Neural crest cell (in vitro differentiated cells): ENCODE measurements at regions not wholly inside any gene's neighbourhood (a gene's known extent, or its start where the extent isn't known, plus 50 kb on each side); places are given as distances from the start of the nearest gene placed in this dataset.

Experiments
- DNase-seq: peaks from one replicate; pipeline ENCODE4 v3.0.0; 2021; ENCODE audit warnings: low read depth, mixed read lengths, low spot score
- H3K27ac Mint-ChIP-seq: one replicate; pipeline ENCODE4 v1.8.0; 2021; ENCODE audit warnings: mild to moderate bottlenecking, mixed read lengths; ENCODE audit not compliant: unreplicated experiment
- H3K27me3 Mint-ChIP-seq: 2 replicates; pipeline ENCODE4 v1.8.0; 2021; ENCODE audit warnings: low read depth, mild to moderate bottlenecking, mixed read lengths
- H3K36me3 Mint-ChIP-seq: 2 replicates; pipeline ENCODE4 v1.8.0; 2021; ENCODE audit warnings: low read depth, mild to moderate bottlenecking, mixed read lengths
- H3K4me1 Mint-ChIP-seq: 2 replicates; pipeline ENCODE4 v1.8.0; 2021; ENCODE audit warnings: mixed read lengths
- H3K4me3 Mint-ChIP-seq: one replicate; pipeline ENCODE4 v1.8.0; 2021; ENCODE audit warnings: mild to moderate bottlenecking, mixed read lengths
- H3K9me3 Mint-ChIP-seq: 2 replicates; pipeline ENCODE4 v1.8.0; 2021; ENCODE audit warnings: mixed read lengths
- TF ChIP-seq, protein P1 (sequence below): fragments of 200-600 bp; sonication (generic); conservative IDR thresholded peaks from 2 replicates; pipeline ENCODE4 v1.5.0; 2021; ENCODE audit warnings: antibody characterized with exemption, mild to moderate bottlenecking

DNA sequence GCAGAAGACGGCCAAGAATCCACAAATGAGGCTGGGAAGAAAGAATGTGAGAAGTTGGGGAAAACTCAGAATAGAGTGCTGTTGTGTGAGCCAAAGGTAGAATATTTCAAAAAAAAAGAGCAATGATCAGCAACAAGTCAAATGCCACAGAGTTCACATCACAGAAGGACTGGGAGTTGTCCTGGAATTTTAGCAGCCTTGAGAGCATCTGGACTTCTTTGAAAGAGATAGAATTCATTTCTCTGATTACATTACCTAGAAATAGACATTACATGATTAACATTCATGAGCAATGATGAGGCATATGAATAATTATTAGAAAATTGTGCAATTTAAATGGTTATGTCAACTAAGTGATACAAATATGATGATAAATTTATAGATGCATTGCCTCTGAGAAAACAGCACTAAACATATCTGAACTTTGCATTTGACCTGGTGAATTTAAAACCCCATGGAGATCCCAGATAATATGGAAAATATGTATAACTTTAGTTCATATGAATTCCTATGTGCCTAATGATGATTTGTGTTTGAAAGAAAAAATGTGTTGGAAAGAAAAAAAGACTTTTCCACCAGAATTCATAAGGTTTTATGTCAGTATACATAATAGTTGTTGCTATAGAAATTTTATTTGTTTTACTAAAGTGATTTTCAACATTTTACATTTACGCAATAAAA, 186.2 kb downstream of the POSTN start:
- Mint-ChIP-seq H3K4me3 (no peak overlapping the region), H3K27me3 (no peaks in the 10 kb centered on the region), H3K27ac (no peak overlapping the region), H3K4me1 (no peaks in the 10 kb centered on the region), H3K36me3 (no peaks in the 10 kb centered on the region), H3K9me3 (no peaks in the 10 kb centered on the region)
- no peak for DNase-seq
- TF ChIP-seq, protein P1, sequence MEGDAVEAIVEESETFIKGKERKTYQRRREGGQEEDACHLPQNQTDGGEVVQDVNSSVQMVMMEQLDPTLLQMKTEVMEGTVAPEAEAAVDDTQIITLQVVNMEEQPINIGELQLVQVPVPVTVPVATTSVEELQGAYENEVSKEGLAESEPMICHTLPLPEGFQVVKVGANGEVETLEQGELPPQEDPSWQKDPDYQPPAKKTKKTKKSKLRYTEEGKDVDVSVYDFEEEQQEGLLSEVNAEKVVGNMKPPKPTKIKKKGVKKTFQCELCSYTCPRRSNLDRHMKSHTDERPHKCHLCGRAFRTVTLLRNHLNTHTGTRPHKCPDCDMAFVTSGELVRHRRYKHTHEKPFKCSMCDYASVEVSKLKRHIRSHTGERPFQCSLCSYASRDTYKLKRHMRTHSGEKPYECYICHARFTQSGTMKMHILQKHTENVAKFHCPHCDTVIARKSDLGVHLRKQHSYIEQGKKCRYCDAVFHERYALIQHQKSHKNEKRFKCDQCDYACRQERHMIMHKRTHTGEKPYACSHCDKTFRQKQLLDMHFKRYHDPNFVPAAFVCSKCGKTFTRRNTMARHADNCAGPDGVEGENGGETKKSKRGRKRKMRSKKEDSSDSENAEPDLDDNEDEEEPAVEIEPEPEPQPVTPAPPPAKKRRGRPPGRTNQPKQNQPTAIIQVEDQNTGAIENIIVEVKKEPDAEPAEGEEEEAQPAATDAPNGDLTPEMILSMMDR: no peak

DNA sequence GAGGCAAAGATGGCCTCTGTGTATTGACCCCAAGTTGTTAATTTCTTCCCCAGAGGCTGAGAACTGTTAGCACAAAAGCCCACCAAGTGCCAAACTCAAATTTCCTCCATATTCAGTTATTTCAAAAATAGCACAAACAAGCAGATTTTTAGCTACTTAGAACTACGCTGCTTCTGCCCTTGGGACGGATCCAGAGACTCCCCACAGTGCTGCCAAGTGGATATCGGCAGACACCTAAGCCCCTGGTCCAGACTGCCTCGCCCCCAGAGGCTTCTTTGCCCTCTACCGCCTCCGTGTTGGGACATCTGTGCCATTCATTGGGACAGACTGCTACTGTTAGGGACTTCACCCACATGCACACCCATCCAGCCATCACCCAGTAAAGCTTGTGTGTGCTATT, 188.3 kb downstream of the POSTN start:
- no peaks in the 10 kb centered on the region for H3K9me3 Mint-ChIP-seq
- H3K4me1 Mint-ChIP-seq: no peaks in the 10 kb centered on the region
- H3K27me3 Mint-ChIP-seq: no peaks in the 10 kb centered on the region
- H3K36me3 Mint-ChIP-seq: no peaks in the 10 kb centered on the region
- no peak for DNase-seq
- H3K27ac Mint-ChIP-seq: no peak overlapping the region
- TF ChIP-seq, protein P1: no peak
- H3K4me3 Mint-ChIP-seq: no peak overlapping the region

DNA sequence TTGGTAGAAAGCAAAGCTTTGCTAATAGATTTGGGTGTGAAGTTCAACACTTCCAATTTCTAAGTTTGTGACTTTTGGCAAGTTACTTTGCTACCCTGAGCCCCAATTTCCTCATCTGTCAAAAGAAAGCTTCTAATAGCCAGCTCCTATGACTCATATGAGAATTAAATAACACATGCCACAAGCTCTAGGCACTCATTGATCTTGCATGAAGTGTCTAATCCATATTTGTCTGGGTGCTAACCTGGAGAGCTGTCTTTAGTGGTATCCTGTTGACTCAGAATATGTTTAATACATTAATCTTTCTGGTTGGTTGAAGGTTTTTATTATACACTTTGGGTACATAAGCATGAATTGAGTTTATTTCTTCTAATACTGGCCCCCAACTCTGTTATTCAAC, 188.8 kb downstream of the POSTN start:
- TF ChIP-seq, protein P1: no peak
- Mint-ChIP-seq H3K4me1 (no peaks in the 10 kb centered on the region), H3K27me3 (no peaks in the 10 kb centered on the region), H3K9me3 (no peaks in the 10 kb centered on the region), H3K27ac (no peak overlapping the region), H3K36me3 (no peaks in the 10 kb centered on the region), H3K4me3 (no peak overlapping the region)
- no peak for DNase-seq

DNA sequence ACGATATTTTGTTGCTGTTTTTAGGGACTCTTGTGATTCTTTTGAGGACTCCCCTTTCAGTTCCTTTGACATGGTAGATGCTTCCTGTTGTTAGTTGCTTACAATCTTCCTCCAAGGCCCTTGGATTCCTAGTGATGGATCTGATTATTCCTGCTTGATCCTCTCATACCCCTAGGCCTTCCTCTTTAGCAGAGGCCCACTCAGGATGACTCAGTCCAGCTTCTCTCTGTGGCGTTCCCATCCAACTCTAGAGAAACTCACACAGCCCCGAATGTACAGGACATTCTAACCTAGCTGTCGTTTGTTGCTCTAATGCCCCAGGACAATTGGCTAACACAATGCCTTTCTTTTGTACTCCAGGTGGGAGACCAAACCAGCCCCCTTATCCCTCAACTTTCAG, 191.4 kb downstream of the POSTN start:
- Mint-ChIP-seq H3K36me3 (no peaks in the 10 kb centered on the region), H3K9me3 (no peaks in the 10 kb centered on the region), H3K27me3 (no peaks in the 10 kb centered on the region), H3K27ac (no peak overlapping the region), H3K4me3 (no peak overlapping the region), H3K4me1 (no peaks in the 10 kb centered on the region)
- TF ChIP-seq, protein P1: no peak
- DNase-seq: no peak

DNA sequence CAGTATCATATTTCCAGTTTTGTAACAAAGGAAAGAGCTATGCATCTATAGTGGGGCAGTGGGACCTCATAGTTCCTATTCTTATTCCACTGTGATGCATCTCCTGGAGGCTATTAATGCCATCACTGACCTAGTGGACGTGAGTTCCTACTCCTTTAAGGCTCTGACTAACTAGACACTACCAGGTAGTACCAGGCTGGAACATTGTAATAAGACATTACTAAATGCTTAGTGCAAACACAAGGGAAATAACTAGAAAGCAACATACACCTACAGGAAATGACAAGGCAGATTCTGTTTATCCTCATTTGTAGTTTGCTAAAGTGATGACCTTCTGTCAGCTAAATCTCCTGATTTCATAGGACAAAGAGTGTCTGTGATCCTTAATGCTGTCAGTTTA, 192.5 kb downstream of the POSTN start:
- Mint-ChIP-seq H3K27me3 (no peaks in the 10 kb centered on the region), H3K4me1 (no peaks in the 10 kb centered on the region), H3K27ac (no peak overlapping the region), H3K4me3 (no peak overlapping the region), H3K36me3 (no peaks in the 10 kb centered on the region), H3K9me3 (peaks cover 3% of the 10 kb centered on the region)
- TF ChIP-seq, protein P1: no peak
- DNase-seq: no peak
